HCT116 (cell line): ENCODE measurements at regions not wholly inside any gene's neighbourhood (a gene's known extent, or its start where the extent isn't known, plus 50 kb on each side); places are given as distances from the start of the nearest gene placed in this dataset.

ENCODE experiments used
- ATAC-seq: fragments of 200-7000 bp; cut with Tn5 transposase; 2 replicates; pipeline ENCODE4 v1.9.1; 2020; ENCODE audit warnings: mild to moderate bottlenecking, moderate library complexity
- BruUV-seq: library from RNA; stranded (reverse); fragments of 400-500 nt; replicated peaks from 2 replicates; lab custom pipeline; 2021; lab: Mats Ljungman, UMichigan
- CTCF ChIA-PET: fragments of 300-600 bp; sonication (Branson Sonifier 250); formaldehyde crosslinking; loops from one replicate; lab custom pipeline; 2021; ENCODE audit warnings: antibody characterized with exemption; lab: Charles Lee
- POLR2A ChIA-PET: fragments of 300-600, 350-600 bp; sonication (Branson Sonifier 250); formaldehyde crosslinking; loops from one replicate; lab custom pipeline; 2021; ENCODE audit warnings: antibody characterized with exemption; lab: Charles Lee
- RAD21 ChIA-PET, 2 experiments: fragments of 300-600 bp; sonication (Branson Sonifier 250); formaldehyde crosslinking; loops; one replicate each; lab custom pipeline; 2023; ENCODE audit warnings: low total read pairs in 2 of 2; ENCODE audit not compliant: uncharacterized antibody in 2 of 2, unreplicated experiment in 2 of 2, low non-redundant PET in 1 of 2; lab: Charles Lee
- DNase-seq: peaks from one replicate; pipeline ENCODE4 v3.0.0-alpha.2; 2010; ENCODE audit warnings: low read depth, low spot score
- H2AFZ ChIP-seq: fragments of 200-600 bp; shearing (Covaris generic), sonication (generic); 2 replicates; pipeline ENCODE4 v1.6.1; 2017; ENCODE audit warnings: low read depth, mixed run types, mixed read lengths, antibody characterized with exemption, low read length; ENCODE audit not compliant: poor library complexity, severe bottlenecking
- H3K27ac ChIP-seq: 2 replicates; pipeline ENCODE4 v1.5.1; 2012; ENCODE audit warnings: low read depth, low read length
- H3K27me3 ChIP-seq: fragments of 200-600 bp; sonication (generic); 2 replicates; pipeline ENCODE4 v1.6.1; 2016; ENCODE audit warnings: mixed run types, low read length, mixed read lengths; ENCODE audit not compliant: insufficient read depth
- H3K36me3 ChIP-seq, 2 experiments: fragments of 200-500 bp in 1 of 2; fragments of 200-600 bp in 1 of 2; sonication (Bioruptor generic) in 1 of 2; sonication (generic) in 1 of 2; 2 replicates each; pipeline versions ENCODE4 v1.5.1 to v1.6.1; 2014 to 2016; ENCODE audit warnings: low read length in 2 of 2, inconsistent platforms in 1 of 2, mixed read lengths in 1 of 2, mixed run types in 1 of 2; ENCODE audit not compliant: insufficient read depth in 2 of 2, control insufficient read depth in 1 of 2
- H3K4me1 ChIP-seq, 2 experiments: fragments of 200-600 bp in 1 of 2; sonication (generic) in 1 of 2; 2 replicates each; pipeline versions ENCODE4 v1.5.1 to v1.6.1; 2012 to 2017; ENCODE audit warnings: low read length in 2 of 2, inconsistent platforms in 1 of 2, mild to moderate bottlenecking in 1 of 2, mixed read lengths in 1 of 2, mixed run types in 1 of 2, moderate library complexity in 1 of 2; ENCODE audit not compliant: insufficient read depth in 2 of 2, control insufficient read depth in 1 of 2
- H3K4me2 ChIP-seq: fragments of 200-600 bp; sonication (generic); 2 replicates; pipeline ENCODE4 v1.6.1; 2017; ENCODE audit warnings: mixed run types, low read length, mixed read lengths
- H3K4me3 ChIP-seq, 2 experiments: fragments of 200-600 bp in 1 of 2; sonication (generic) in 1 of 2; replicated peaks in 1 of 2; 2 replicates each; pipeline ENCODE4 v1.5.1; 2011 to 2016; ENCODE audit warnings: low read length in 2 of 2, control low read depth in 1 of 2, low read depth in 1 of 2, mild to moderate bottlenecking in 1 of 2, mixed read lengths in 1 of 2, mixed run types in 1 of 2
- H3K79me2 ChIP-seq: fragments of 200-600 bp; sonication (generic); 2 replicates; pipeline ENCODE4 v1.6.1; 2017; ENCODE audit warnings: mild to moderate bottlenecking, mixed run types, low read length, moderate library complexity, mixed read lengths; ENCODE audit not compliant: insufficient read depth
- H3K9ac ChIP-seq: fragments of 200-600 bp; sonication (generic); 2 replicates; pipeline ENCODE4 v1.6.1; 2016; ENCODE audit warnings: low read length, mixed read lengths
- H3K9me2 ChIP-seq: fragments of 200-600 bp; sonication (generic), shearing (Covaris generic); 2 replicates; pipeline ENCODE4 v1.6.1; 2017; ENCODE audit warnings: mixed run types, mild to moderate bottlenecking, moderate library complexity; ENCODE audit not compliant: insufficient read depth
- H3K9me3 ChIP-seq, 2 experiments: fragments of 200-500 bp in 1 of 2; fragments of 200-600 bp in 1 of 2; sonication (Bioruptor generic) in 1 of 2; sonication (generic) in 1 of 2; 2 replicates each; pipeline ENCODE4 v1.6.1; 2014 to 2017; ENCODE audit warnings: low read length in 2 of 2, mixed read lengths in 2 of 2, inconsistent platforms in 1 of 2, low read depth in 1 of 2, mild to moderate bottlenecking in 1 of 2, mixed run types in 1 of 2, moderate library complexity in 1 of 2; ENCODE audit not compliant: control insufficient read depth in 1 of 2, insufficient read depth in 1 of 2
- H4K20me1 ChIP-seq: fragments of 200-600 bp; sonication (generic), shearing (Covaris generic); 2 replicates; pipeline ENCODE4 v1.6.1; 2017; ENCODE audit warnings: mixed run types, mild to moderate bottlenecking, moderate library complexity; ENCODE audit not compliant: insufficient read depth
- ATF3 ChIP-seq: IDR thresholded peaks from 2 replicates; pipeline ENCODE4 v1.6.1; 2012
- CBX3 ChIP-seq: IDR thresholded peaks from 2 replicates; pipeline ENCODE4 v1.6.1; 2012; ENCODE audit warnings: low read depth
- CEBPB ChIP-seq: IDR thresholded peaks from 2 replicates; pipeline ENCODE4 v1.6.1; 2012; ENCODE audit warnings: low read depth
- CTCF ChIP-seq, 3 experiments: fragments of 200-600 bp in 1 of 3; sonication (generic) in 1 of 3; IDR thresholded peaks in 2 of 3; conservative IDR thresholded peaks in 1 of 3; 2 replicates each; pipeline ENCODE4 v1.5.1; 2012 to 2017; ENCODE audit warnings: low read depth in 2 of 3, low read length in 2 of 3, antibody characterized with exemption in 1 of 3, borderline replicate concordance in 1 of 3, control low read depth in 1 of 3, mild to moderate bottlenecking in 1 of 3, mixed read lengths in 1 of 3, mixed run types in 1 of 3, moderate library complexity in 1 of 3; ENCODE audit not compliant: insufficient read depth in 1 of 3
- EZH2 ChIP-seq: fragments of 200-600 bp; sonication (generic); IDR thresholded peaks from 2 replicates; pipeline ENCODE4 v1.6.1; 2017; ENCODE audit warnings: antibody characterized with exemption, mixed run types
- EZH2phosphoT487 ChIP-seq: fragments of 200-600 bp; IDR thresholded peaks from 2 replicates; pipeline ENCODE4 v1.6.1; 2018; ENCODE audit warnings: antibody characterized with exemption, borderline replicate concordance
- FOSL1 ChIP-seq: IDR thresholded peaks from 2 replicates; pipeline ENCODE4 v1.6.1; 2012; ENCODE audit warnings: low read depth
- MAX ChIP-seq: IDR thresholded peaks from 2 replicates; pipeline ENCODE4 v1.6.1; 2012
- POLR2A ChIP-seq: IDR thresholded peaks from 2 replicates; pipeline ENCODE4 v1.7.0; 2011; ENCODE audit warnings: borderline replicate concordance; ENCODE audit not compliant: insufficient read depth, insufficient read length; ENCODE audit errors: extremely low read depth
- POLR2AphosphoS5 ChIP-seq: IDR thresholded peaks from 2 replicates; pipeline ENCODE4 v1.6.1; 2011; ENCODE audit warnings: mild to moderate bottlenecking, low read depth, low read length, moderate library complexity
- RAD21 ChIP-seq: IDR thresholded peaks from 2 replicates; pipeline ENCODE4 v1.6.1; 2012; ENCODE audit warnings: low read depth, mild to moderate bottlenecking
- REST ChIP-seq: IDR thresholded peaks from 2 replicates; pipeline ENCODE4 v1.6.1; 2012; ENCODE audit warnings: low read depth
- SIN3A ChIP-seq: IDR thresholded peaks from 2 replicates; pipeline ENCODE4 v1.6.1; 2012; ENCODE audit warnings: low read depth
- SP1 ChIP-seq: IDR thresholded peaks from 2 replicates; pipeline ENCODE4 v1.6.1; 2012; ENCODE audit warnings: low read depth
- SRF ChIP-seq: IDR thresholded peaks from 2 replicates; pipeline ENCODE4 v1.6.1; 2012; ENCODE audit warnings: low read depth
- TCF7L2 ChIP-seq: IDR thresholded peaks from 2 replicates; pipeline ENCODE4 v1.7.0; 2011; ENCODE audit warnings: borderline replicate concordance, inconsistent platforms; ENCODE audit not compliant: insufficient read depth, insufficient read length; ENCODE audit errors: extremely low read depth
- YY1 ChIP-seq: IDR thresholded peaks from 2 replicates; pipeline ENCODE4 v1.6.1; 2011; ENCODE audit warnings: low read length, low read depth, moderate library complexity, mild to moderate bottlenecking; ENCODE audit not compliant: insufficient replicate concordance; ENCODE audit errors: extremely low read depth
- ZBTB33 ChIP-seq: IDR thresholded peaks from 2 replicates; pipeline ENCODE4 v1.6.1; 2011; ENCODE audit warnings: mild to moderate bottlenecking, low read length, moderate library complexity; ENCODE audit not compliant: insufficient replicate concordance; ENCODE audit errors: extremely low read depth
- ZFX ChIP-seq: fragments of 450-650 bp; IDR thresholded peaks from 2 replicates; pipeline ENCODE4 v1.6.1; 2017
- ZNF274 ChIP-seq: fragments of 200-500 bp; sonication (Bioruptor generic); IDR thresholded peaks from 2 replicates; pipeline ENCODE4 v1.6.1; 2014; ENCODE audit warnings: mild to moderate bottlenecking, low read depth, low read length, inconsistent platforms
- intact Hi-C: fragments of 100-400 bp; cut with micrococcal nuclease; formaldehyde crosslinking; loops from 2 replicates; pipeline ENCODE4 v1.10.0; 2022

GRCh38 chr2:129478902-129479517 lies 500.5 kb upstream of the RAB6C start:
- RAD21 ChIA-PET = no interaction called here
- no peaks in the 10 kb centered on the region for H3K4me1 ChIP-seq
- no peaks in the 10 kb centered on the region for H3K9me2 ChIP-seq
- no peaks in the 10 kb centered on the region for H3K36me3 ChIP-seq
- POLR2A ChIA-PET = no interaction called here
- DNase-seq (no peak), ATAC-seq (no peak)
- no peak overlapping the region for H3K4me3 ChIP-seq
- no TSS peak for BruUV-seq
- H3K27me3 ChIP-seq = peaks cover 50% of the 10 kb centered on the region
- H3K27ac ChIP-seq = no peak overlapping the region
- H2AFZ ChIP-seq = no peak overlapping the region
- no peak overlapping the region for H3K9ac ChIP-seq
- H3K4me2 ChIP-seq = no peak overlapping the region
- intact Hi-C loops = no loop called here
- TF ChIP-seq SIN3A (no peak), SP1 (no peak), CTCF (IDR thresholded peaks at IDR 0.05 in 2 of 3, conservative IDR thresholded peaks at IDR 0.05 in 1 of 3; ENCODE audit: borderline replicate concordance in 1 of 3, insufficient read depth in 1 of 3, low read depth in 2 of 3, low read length in 2 of 3) (no peak), EZH2 (no peak), POLR2A (no peak), ATF3 (no peak), ZBTB33 (no peak), MAX (no peak), POLR2AphosphoS5 (no peak), ZFX (no peak), EZH2phosphoT487 (no peak), CBX3 (no peak), ZNF274 (no peak), RAD21 (no peak), SRF (no peak), CEBPB (no peak), YY1 (no peak), REST (no peak), FOSL1 (no peak), TCF7L2 (no peak)
- no peaks in the 10 kb centered on the region for H3K79me2 ChIP-seq
- H4K20me1 ChIP-seq = no peaks in the 10 kb centered on the region
- H3K9me3 ChIP-seq = no peaks in the 10 kb centered on the region
- CTCF ChIA-PET = no interaction called here
